Right ventricle myocardium superior (tissue), 1 donor: ENCODE measurements at regions not wholly inside any gene's neighbourhood (a gene's known extent, or its start where the extent isn't known, plus 50 kb on each side); places are given as distances from the start of the nearest gene placed in this dataset.

Experiments used
- ATAC-seq: fragments of 200-7000 bp; cut with Tn5 transposase; one replicate; pipeline ENCODE4 v1.9.1; 2020; ENCODE audit warnings: mild to moderate bottlenecking; ENCODE audit not compliant: poor library complexity
- DNase-seq: peaks from one replicate; pipeline ENCODE4 v3.0.0-alpha.2; 2020
- intact Hi-C: fragments of 100-400 bp; cut with DNase I; formaldehyde crosslinking; loops from one replicate; pipeline ENCODE4 v1.11.2; 2022
- donor health status: DM: no; HTN: yes; CAD: no; lungs with severe emphysema.

DNA sequence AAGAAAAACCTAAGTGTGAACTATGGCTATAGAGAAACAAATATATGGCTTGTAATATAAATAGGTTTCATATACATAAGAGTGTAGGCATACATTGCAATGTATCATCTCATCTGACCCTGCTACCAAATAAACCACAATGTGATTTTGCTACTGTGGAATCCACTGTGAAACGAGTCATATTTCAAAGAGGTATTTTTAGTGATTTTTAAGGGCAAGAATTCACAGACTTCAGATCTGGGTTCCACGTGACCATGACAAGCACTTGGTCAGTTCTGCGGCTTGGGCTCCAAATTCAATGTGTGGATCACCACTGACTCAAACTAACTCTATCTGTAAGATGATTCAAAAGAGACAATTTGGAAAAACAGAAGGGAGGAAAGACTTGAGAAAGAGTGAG lies 147.0 kb upstream of the ERG start:
- intact Hi-C loops = no loop called here
- ATAC-seq = no peak
- no peak for DNase-seq

DNA sequence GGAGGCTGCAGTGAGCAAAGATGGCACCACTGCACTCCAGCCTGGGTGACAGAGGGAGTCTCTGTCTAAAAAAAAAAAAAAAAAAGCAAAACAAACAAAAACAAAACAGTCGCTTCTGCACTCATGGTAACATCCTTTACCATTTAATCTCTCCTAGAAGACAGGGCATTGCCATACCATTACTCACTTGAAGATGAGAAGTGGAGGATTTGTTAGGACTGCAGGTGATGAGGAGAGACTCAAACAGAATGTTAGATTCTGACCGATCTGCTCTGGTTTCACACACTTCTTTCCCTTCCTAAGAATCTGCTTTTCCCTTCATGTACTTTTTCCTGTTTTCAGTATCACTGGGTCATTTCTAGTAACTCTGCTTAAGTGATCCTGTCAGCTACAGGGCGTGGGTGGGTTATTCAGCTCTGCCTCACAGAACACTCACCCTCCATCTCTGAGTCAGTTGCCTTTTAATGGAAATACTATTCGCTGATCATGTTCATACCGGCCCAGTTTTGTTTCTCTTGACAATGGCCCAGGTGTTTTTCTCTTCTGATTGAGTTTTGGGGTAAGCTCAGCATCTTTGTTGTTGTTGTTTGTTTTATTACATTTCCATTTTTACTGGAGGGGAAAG lies 148.0 kb upstream of the ERG start:
- intact Hi-C loops = no loop called here
- ATAC-seq (no peak), DNase-seq (no peak)

DNA sequence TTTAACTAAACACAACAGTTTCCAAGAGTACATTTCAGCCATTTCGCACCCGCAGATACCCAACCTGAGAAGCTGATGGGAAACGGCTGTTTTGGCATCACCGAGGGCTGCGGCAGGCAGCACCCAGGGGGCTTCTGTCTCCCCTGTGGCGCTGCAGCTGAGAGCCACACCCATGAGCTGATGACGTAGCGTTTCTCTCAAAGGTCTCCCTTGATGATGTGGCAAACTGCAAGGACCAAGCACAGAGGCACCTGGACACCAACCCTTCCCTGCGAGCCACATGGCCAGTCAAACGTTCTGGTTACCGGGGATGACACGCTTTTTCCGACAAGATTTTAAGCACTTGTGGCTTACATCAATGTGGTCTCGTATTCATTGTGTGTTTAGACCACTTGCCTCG lies 150.8 kb upstream of the ERG start:
- intact Hi-C loops = no loop called here
- ATAC-seq (no peak), DNase-seq (no peak)

DNA sequence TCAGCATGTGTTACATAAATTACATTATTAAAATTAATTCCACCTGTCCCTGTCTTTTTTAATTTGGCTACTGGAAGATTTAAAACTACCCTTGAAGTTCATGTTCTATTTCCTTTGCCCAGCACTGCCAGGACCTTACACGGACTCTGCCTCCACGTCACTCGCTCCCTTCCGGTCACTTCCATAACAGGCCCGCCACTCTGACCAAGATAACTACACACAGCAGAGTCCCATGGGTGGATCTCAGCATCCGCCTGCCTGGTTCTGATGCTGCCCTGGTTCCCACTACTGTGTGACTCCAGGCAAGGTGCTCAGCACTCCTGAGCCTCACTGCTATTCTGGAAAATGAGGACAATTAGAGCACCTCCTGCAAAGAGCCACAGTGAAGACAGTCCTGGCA lies 153.3 kb upstream of the ERG start:
- intact Hi-C loops = no loop called here
- ATAC-seq (no peak), DNase-seq (no peak)

DNA sequence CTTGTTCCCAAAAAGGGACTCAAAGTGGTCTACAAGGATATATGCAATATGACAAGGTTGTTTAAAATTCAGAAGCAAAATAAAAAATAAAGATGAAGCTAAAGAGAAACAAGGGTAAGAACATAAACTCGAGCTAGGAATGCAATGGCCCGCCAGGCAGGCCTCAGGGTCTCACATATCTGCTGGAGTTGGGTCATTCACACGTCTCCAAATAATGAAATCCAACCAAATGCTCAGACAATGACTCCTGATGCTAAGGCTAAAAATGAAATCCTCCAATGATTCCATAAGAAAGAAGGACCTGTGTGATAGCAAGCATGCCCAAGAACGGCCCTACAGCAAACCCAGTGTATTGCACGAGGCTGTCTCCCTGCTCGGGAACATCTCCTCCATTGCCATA lies 153.3 kb upstream of the ETS2 start:
- DNase-seq (no peak), ATAC-seq (no peak)
- intact Hi-C loops = no loop called here

DNA sequence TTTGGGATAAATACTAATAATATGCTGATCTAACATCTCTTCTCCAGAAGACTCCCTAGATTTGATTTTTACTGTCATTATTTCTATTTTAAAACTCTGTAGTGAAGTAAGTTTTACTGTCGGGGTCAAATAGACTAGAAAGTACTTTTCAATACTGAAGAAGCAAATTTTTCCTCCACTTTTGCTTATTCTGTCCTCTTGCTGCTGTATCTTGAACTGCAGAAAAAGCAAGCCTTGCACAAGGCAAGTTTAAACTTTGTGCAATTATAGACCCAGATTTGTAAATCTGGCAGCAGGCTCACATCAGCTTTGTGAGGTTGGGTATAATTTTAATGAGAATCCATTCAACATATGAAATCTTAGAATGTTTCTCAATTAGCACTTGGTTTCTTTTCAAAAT lies 151.1 kb upstream of the ETS2 start:
- no peak for DNase-seq
- intact Hi-C loops = no loop called here
- ATAC-seq = no peak

DNA sequence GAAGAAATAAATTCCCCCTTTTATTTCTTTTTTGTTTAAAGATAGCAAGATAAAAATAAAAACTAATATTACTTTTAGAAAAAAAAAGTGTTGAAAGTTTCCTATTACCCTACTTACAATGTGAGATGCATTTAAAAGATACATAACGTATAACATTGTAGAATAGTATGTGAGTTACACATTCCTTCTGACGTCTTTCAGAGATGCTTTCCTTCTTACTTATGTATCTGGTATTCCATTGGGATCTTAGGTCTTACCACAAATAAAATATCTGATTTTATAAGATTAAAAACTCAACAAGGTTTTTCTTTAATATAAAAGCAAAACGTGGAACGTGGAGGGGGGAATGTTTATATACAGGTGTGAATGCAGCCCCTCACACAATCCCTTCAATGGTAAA lies 147.2 kb upstream of the ETS2 start:
- intact Hi-C loops = no loop called here
- ATAC-seq = no peak
- DNase-seq = no peak

DNA sequence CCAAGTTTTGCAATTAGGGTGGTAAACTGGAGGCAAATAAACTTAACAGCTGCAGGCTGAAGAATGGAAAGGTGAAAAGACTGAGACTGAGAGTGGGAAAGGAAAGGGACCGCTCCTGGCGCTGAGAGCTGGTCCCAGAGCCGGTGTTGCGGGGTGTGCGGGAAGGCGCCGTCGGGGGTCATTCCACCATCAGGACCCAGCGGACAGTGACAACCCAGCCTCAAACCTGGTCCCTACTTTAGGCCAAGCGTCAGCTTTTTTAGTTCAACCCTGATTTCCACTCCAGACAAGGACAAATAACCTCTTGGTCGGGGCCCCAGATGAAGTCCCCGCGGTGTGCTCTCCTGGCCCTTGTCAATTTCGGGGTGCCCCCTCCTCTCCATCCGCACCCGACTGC lies 145.8 kb upstream of the ETS2 start:
- ATAC-seq = no peak
- intact Hi-C loops = no loop called here
- no peak for DNase-seq

DNA sequence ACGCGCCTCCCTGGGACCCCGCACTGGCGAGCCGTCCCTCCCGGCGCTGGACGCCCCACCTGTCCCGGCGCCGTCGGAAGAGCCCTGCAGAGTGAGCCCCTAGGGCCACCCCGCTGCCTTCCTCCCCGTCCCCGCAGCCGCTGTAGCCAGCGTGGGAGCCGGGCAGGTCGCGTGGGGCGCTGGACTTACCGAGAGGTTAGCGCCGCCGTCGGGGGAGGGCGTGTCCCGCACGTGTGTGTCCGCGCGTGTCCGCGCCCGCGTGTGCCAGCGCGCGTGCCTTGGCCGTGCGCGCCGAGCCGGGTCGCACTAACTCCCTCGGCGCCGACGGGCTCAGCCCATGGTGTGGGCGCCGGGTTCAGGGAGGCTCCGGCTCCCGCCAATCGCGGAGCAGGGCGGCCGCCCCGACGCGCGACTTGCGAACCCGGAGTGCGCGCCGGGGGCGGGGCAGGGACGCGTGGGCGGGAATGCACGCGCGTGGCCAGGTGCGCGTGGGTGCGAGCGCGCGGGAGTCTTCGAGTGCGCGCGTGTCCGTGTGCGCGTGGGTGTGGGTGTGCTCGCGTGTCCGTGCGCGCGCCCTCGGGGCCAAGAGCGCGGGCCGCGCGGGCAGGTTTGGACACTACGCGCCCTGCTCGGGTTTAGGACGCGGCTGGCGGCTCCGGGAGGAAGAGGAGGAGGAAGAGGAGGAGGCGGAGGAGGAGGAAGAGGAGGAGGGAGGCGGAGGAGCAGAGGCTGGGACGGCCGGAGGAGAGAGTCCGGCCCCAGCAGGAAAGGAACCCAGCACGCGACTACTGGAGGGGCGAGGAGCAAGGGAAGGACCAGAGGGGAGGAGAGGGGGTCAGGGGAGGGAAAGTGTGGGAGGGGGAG lies 145.2 kb upstream of the ETS2 start:
- DNase-seq (peak; percentile 45), ATAC-seq (peak; percentile 43)
- intact Hi-C loops = no loop called here

DNA sequence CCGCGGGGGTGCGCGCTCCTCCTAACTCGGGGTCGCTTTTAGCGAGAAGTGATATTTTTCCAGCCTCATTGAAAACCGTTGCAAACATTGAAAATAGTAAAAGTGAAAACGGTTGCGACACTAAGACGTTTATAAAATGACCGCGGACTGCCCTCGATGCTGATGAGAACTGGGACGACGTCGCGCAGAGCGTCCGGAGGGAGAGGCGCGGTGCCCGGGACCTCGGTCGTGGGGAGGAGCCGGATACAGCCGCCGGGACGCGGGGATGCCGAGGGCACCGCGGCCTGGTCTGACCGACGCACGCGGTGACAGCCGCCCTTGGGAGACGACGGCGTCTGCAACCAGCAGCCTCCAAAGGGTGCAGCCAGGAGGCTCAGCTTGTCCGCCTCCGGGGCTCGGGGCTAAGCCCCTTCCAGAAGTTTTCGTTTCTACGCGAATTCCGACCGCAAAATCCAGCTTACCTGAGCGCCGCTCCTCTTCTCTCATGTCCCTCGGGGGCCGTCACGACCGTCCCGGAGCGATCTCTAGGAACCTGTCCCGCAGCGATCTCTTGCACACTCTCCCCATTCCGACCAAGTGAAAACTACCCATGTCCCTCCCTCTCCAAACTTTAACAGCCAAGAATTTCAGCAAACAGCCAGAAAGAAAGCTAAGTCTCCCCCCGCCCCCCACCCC lies 144.4 kb upstream of the ETS2 start:
- intact Hi-C loops = no loop called here
- ATAC-seq = peak; percentile 61
- DNase-seq = peak; percentile 46

DNA sequence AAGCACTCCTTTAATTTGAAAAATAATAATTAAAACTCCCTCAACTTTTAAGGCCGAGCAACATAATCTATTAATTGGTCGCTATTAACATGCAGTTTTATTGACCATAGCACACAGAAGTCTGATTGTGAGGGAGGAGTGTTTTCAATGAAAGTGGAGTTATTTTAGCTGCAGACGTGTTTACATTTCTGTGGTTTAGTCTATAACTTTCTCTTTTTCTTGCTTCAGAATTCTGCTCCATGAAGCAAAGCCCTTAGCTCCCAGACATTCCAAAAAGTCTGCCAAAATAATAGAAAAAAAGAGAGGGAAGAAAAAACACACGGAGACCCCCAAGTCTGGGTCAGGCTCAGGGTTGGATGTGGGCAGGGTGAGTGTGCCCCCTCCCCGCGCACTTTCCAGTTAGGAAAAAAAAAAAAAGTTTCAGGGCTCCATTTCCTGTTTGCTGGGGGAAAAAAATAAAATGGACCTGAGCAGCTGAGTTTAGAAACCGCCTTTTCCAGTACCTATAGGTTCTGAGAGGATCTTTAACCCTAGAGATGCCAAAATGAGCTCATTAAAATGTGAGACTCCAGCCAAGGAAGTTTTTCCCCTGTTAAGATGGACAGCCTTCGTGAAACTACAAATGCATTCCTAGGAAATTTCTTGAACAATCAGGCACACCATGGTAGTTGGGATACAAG lies 143.7 kb upstream of the ETS2 start:
- no peak for ATAC-seq
- no peak for DNase-seq
- intact Hi-C loops = no loop called here

DNA sequence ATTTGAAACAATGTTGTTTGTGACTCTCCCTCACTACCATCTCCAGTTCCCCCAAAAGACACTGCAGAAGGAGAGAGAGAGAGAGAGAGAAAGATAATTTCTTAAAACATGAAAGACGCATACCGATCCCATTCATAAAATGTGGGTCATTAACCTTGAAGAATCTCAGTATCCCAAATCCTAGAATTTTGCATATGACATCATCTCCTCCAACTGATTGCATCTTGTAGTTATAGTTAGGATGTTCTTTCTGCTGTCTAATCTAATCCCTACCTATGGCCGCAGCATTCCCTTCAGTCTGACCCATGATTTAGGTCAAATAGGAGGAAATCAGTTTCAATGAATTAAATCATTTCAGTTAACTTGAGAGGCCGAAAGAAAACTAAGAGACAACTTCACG lies 142.4 kb upstream of the ETS2 start:
- DNase-seq = no peak
- intact Hi-C loops = no loop called here
- ATAC-seq = no peak

DNA sequence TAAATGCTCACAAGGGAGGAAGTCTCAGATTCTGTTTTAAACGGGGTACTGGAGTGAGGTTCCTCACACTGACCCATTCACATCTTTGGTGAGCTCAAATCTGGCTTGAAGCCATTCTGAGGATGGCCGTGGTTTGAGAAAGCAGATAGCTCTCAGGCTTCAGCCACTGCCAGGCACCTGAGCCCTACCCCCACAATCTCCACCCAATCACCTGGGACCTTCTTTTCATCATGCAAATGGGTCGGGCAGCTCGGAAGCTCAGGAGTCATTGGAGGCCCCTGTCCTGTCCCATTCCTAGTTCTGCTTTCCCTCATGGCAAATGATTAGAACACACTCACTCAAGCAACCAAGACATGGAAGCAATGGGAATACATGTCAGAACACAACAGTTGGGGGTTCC lies 141.4 kb upstream of the ETS2 start:
- intact Hi-C loops = no loop called here
- no peak for ATAC-seq
- DNase-seq = no peak

DNA sequence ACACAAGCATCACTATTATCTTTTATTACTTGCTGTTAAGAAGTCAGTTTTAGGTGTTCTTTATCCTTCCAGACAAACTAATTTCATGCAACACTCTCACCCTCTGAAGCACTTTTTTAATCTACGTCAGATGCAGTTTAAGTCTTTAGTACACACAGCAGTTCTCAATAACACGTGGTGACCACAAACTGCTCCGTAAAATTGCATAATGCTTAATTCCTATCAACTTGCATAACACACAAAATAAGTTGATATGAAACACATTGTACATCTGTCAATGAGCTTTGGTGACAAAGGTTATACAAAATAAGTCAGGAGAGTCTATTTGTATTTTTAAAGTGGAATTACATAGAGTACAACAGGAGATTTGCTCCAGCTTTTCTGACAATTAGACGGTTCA lies 140.9 kb upstream of the ETS2 start:
- ATAC-seq (no peak), DNase-seq (no peak)
- intact Hi-C loops = no loop called here

DNA sequence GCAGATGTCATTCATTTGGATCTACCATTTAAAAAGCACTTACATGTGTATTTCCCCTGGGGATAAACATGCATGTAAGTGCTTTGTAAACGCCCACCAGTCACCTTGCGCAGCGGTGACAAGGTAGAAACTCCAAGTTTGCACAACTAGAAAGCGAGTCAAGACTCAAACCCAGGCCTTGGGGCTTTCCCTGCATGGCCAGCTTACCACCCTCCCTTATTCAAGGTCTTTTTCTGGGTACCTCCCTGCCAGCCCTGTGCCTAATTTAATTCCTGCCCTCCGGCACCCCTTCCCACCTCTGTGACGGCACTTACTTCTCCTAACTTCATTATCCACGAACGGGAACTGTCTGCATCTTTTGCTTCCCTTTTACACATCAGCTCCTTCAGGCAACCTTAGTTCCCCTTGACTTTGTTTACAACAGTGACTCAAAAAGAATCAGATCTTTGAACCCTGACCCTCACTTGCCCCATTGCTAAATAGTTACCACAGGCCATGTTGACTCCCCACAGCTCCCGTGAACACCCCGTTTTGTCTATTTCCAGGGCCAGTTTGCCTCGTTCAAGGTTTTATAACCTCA lies 138.3 kb upstream of the ETS2 start:
- intact Hi-C loops = no loop called here
- ATAC-seq (no peak), DNase-seq (no peak)

DNA sequence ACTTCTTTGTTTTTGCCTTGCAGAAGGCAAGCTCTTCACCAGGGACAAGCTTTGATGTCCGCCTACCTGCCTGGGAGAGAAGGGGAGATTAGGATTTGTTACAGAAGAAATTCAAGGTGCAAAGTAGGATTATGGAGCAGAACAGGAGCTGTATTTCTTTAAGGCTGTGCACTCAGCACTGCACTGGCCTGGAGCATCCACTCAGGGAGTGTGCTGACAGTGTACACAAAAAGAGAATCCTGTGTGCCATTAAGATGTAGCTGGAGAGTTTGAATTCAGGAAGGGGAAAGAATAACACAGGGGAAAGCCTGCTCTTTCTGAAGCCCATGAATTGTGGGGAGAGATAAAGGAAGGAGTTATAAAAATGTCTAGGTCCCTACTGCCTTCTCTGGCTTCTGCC lies 137.7 kb upstream of the ETS2 start:
- intact Hi-C loops = no loop called here
- DNase-seq (no peak), ATAC-seq (no peak)

DNA sequence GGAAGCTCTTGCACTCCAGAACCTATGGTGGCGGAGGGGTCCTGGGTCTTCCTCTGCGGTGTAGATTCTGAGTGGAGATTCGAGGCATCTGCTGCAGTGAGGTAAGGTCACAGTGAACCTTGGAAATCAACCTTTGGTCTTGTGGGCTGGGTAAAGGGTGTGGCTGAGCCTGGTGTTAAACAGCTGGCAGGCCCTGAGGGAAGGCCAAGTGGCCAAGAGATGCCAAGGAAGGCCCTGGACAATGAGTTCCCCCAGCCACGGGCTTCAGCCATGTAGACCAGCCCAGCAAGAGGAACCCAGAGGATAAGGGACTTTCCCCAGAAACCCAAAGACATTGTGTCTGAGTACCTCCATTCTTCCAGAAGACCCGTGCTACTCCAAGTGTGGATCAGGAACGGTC lies 137.2 kb upstream of the ETS2 start:
- intact Hi-C loops = no loop called here
- no peak for ATAC-seq
- no peak for DNase-seq

DNA sequence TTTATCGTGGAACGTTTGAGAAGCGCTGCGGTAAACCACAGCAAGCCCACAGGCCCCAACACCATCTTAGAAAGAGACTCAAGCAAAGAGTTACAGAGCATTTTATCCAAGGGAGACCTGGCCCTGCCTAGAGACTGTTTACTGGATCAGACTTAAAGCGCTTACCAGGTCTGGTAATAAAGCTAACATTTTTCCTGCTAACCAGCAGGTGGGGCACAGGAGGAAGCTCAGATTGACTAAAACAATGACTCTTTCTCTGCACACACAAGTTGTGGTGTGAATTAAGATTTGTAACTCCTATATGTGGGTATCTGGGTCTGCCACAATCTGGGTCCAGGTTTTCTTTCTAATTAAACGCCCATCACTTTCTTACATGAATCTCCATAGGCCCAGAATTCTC lies 136.5 kb upstream of the ETS2 start:
- DNase-seq = no peak
- intact Hi-C loops = no loop called here
- ATAC-seq = no peak

DNA sequence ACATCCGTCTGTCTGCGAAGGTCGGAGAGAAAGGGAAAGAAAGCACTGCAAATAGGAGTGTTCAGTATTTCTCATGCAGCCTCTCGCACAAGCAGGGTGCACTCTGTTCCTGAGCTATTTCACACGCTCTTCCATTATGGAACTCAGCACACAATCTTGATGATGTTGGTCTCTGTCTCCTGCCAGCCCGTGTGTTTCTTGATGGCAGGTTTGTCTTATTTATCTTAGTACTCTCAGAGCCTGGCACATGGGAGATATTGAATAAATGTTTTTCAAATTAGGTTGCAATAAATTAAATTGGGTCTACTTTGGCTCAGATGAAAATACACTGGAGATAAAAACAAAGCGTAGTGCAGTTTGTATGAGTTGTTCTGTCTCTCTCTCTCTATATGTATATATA lies 134.9 kb upstream of the ETS2 start:
- intact Hi-C loops = no loop called here
- DNase-seq (no peak), ATAC-seq (no peak)
